BE2C (cell line): ENCODE measurements at regions not wholly inside any gene's neighbourhood (a gene's known extent, or its start where the extent isn't known, plus 50 kb on each side); places are given as distances from the start of the nearest gene placed in this dataset.

Experiments
- DNase-seq: peaks from one replicate; pipeline ENCODE4 v3.0.0-alpha.2; 2020
- H3K27me3 ChIP-seq: fragments of 250-450 bp; sonication (Bioruptor Pico); 2 replicates; pipeline ENCODE4 v1.5.1; 2020; ENCODE audit warnings: mild to moderate bottlenecking
- H3K36me3 ChIP-seq: fragments of 250-450 bp; sonication (Bioruptor Pico); 2 replicates; pipeline ENCODE4 v1.5.1; 2020; ENCODE audit warnings: mild to moderate bottlenecking
- H3K4me1 ChIP-seq: fragments of 250-450 bp; sonication (Bioruptor Pico); 2 replicates; pipeline ENCODE4 v1.5.1; 2020
- H3K4me3 ChIP-seq: 2 replicates; pipeline ENCODE4 v1.5.1; 2011; ENCODE audit warnings: low read depth, low read length
- H3K9me3 ChIP-seq: fragments of 250-450 bp; sonication (Bioruptor Pico); 2 replicates; pipeline ENCODE4 v1.5.1; 2020
- CTCF ChIP-seq: IDR thresholded peaks from 2 replicates; pipeline ENCODE4 v1.5.1; 2012; ENCODE audit warnings: mild to moderate bottlenecking, low read depth, low read length

- no peaks in the 10 kb centered on the region for H3K9me3 ChIP-seq
- TF ChIP-seq CTCF: peak; percentile 54
- no peak for DNase-seq
- H3K4me3 ChIP-seq: no peak overlapping the region
- H3K4me1 ChIP-seq: peaks cover 18% of the 10 kb centered on the region
- H3K36me3 ChIP-seq: no peaks in the 10 kb centered on the region
- no peaks in the 10 kb centered on the region for H3K27me3 ChIP-seq
These were observed 87.5 kb upstream of the RGS1 start for GRCh38 chr1:192488058-192488457.

- no peak overlapping the region for H3K4me3 ChIP-seq
- peaks cover 18% of the 10 kb centered on the region for H3K4me1 ChIP-seq
- no peak for TF ChIP-seq CTCF
- no peaks in the 10 kb centered on the region for H3K27me3 ChIP-seq
- H3K9me3 ChIP-seq: no peaks in the 10 kb centered on the region
- H3K36me3 ChIP-seq: no peaks in the 10 kb centered on the region
- peak; percentile 76 for DNase-seq
These were observed 86.5 kb upstream of the RGS1 start for GRCh38 chr1:192489047-192489446.

GRCh38 chr1:192489748-192490147 lies 85.8 kb upstream of the RGS1 start:
- H3K4me3 ChIP-seq: no peak overlapping the region
- H3K36me3 ChIP-seq: no peaks in the 10 kb centered on the region
- no peaks in the 10 kb centered on the region for H3K27me3 ChIP-seq
- peak; percentile 84 for DNase-seq
- no peaks in the 10 kb centered on the region for H3K9me3 ChIP-seq
- peaks cover 18% of the 10 kb centered on the region for H3K4me1 ChIP-seq
- no peak for TF ChIP-seq CTCF

GRCh38 chr1:192491804-192492554 lies 83.6 kb upstream of the RGS1 start:
- H3K27me3 ChIP-seq: no peaks in the 10 kb centered on the region
- peaks cover 18% of the 10 kb centered on the region for H3K4me1 ChIP-seq
- no peaks in the 10 kb centered on the region for H3K9me3 ChIP-seq
- no peaks in the 10 kb centered on the region for H3K36me3 ChIP-seq
- peak; percentile 42 for TF ChIP-seq CTCF
- no peak for DNase-seq
- no peak overlapping the region for H3K4me3 ChIP-seq

- Histone ChIP-seq H3K4me1 (peaks cover 15% of the 10 kb centered on the region), H3K4me3 (no peak overlapping the region), H3K36me3 (no peaks in the 10 kb centered on the region), H3K9me3 (no peaks in the 10 kb centered on the region), H3K27me3 (no peaks in the 10 kb centered on the region)
- no peak for TF ChIP-seq CTCF
- DNase-seq: no peak
These were observed 82.0 kb upstream of the RGS1 start for GRCh38 chr1:192493584-192493983.

GRCh38 chr1:192496369-192497056 lies 79.1 kb upstream of the RGS1 start:
- Histone ChIP-seq H3K4me3 (no peak overlapping the region), H3K36me3 (no peaks in the 10 kb centered on the region), H3K27me3 (no peaks in the 10 kb centered on the region), H3K4me1 (no peaks in the 10 kb centered on the region), H3K9me3 (no peaks in the 10 kb centered on the region)
- TF ChIP-seq CTCF: no peak
- DNase-seq: no peak
